ENCODE measurements at regions not wholly inside any gene's neighbourhood (a gene's known extent, or its start where the extent isn't known, plus 50 kb on each side); places are given as distances from the start of the nearest gene placed in this dataset.

DNA sequence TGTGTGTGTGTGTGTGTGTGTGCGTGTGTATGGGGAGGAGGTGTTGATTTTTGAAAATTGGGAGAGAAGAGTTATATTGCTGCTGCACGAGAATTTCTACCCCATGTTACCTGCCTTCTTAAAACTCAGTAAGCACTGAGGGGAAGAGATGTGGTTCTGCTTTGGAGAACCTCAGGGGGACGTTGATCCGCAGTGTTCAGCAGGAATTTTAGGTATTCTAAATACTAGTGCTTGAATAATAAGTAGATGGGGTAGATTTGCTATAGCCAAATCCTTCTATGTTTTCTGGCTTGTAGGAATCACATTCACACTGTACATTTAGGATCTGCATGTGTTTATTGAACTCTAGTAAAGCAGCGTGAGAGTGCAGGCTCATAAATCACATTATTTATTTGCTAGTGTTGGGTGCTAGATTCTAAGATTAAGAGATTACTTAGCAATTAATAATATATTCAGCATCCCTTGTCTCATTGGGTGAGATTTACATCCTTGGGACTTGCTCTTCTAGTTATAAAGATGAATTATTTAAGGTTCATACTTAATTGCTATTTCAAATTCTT is 268.1 kb downstream of the MFSD1 start:
- TF ChIP-seq POLR2AphosphoS5 (IDR thresholded peaks at IDR 0.05) (no peak), POLR2A (IDR thresholded peaks at IDR 0.05) (no peak)
- intact Hi-C loops (cut with DNase I) = no loop called here
- H3K9me3 ChIP-seq = no peaks in the 10 kb centered on the region
- WGBS, 2 donors = 62 to 64% methylated on average over 5 of the region's 5 CpGs
- H3K4me1 ChIP-seq = no peaks in the 10 kb centered on the region
- H3K4me3 ChIP-seq = no peak overlapping the region
- H3K27me3 ChIP-seq = no peaks in the 10 kb centered on the region
- H3K36me3 ChIP-seq = no peaks in the 10 kb centered on the region
- DNase-seq = no peak
- H3K27ac ChIP-seq = no peak overlapping the region

DNA sequence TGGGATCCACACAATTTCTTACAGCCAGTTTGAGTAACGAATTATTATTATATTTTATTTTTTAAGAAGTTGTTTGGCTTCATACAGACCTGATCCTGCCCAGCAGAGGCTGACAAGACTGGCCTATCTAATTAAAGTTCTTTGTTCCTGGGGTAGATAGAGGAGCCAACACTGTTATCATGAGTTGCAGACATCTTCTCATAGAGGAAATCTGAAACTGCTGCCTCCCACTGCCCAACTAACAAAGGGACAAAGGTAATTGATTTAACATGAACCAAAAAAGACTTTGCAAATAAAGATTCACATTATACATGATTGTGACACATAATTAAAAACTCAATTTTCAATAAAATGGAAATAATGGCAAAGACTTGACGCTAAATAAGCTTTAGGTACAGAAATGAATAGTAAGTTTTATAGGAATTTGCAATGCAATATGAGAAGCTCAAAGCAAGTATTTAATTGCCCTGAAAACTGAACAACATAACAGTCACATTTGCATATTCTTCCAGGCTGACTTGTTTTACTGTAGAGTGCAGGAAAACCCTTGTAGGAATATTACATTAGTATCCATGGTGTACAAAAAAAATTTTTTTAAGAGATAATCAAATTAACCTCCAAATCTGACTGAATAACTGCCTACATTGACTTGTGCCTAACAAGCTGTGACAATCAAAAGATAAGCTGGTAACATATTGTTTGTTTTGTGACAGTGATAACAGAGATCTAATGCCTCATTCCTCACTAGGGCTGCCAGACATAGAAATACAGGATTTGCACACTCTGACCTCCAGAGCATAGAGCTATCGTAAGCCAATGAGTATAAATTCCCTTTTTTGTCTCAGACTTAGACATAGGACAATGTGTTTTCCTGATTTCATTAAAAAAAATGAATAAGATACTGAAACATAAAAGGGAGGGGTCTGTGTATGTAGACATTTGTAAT is 273.2 kb downstream of the MFSD1 start:
- 35 to 68% methylated on average over 3 of the region's 3 CpGs for WGBS, 2 donors
- Histone ChIP-seq H3K27ac (no peak overlapping the region), H3K9me3 (no peaks in the 10 kb centered on the region), H3K4me1 (no peaks in the 10 kb centered on the region), H3K36me3 (no peaks in the 10 kb centered on the region), H3K27me3 (no peaks in the 10 kb centered on the region), H3K4me3 (no peak overlapping the region)
- no peak for DNase-seq
- intact Hi-C loops (cut with DNase I) = no loop called here
- no peak for TF ChIP-seq EP300 (IDR thresholded peaks at IDR 0.05)
- TF ChIP-seq, protein P1, sequence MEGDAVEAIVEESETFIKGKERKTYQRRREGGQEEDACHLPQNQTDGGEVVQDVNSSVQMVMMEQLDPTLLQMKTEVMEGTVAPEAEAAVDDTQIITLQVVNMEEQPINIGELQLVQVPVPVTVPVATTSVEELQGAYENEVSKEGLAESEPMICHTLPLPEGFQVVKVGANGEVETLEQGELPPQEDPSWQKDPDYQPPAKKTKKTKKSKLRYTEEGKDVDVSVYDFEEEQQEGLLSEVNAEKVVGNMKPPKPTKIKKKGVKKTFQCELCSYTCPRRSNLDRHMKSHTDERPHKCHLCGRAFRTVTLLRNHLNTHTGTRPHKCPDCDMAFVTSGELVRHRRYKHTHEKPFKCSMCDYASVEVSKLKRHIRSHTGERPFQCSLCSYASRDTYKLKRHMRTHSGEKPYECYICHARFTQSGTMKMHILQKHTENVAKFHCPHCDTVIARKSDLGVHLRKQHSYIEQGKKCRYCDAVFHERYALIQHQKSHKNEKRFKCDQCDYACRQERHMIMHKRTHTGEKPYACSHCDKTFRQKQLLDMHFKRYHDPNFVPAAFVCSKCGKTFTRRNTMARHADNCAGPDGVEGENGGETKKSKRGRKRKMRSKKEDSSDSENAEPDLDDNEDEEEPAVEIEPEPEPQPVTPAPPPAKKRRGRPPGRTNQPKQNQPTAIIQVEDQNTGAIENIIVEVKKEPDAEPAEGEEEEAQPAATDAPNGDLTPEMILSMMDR (IDR thresholded peaks at IDR 0.05) = no peak
- TF ChIP-seq POLR2AphosphoS5 (IDR thresholded peaks at IDR 0.05) = no peak
- TF ChIP-seq POLR2A (IDR thresholded peaks at IDR 0.05) = no peak

DNA sequence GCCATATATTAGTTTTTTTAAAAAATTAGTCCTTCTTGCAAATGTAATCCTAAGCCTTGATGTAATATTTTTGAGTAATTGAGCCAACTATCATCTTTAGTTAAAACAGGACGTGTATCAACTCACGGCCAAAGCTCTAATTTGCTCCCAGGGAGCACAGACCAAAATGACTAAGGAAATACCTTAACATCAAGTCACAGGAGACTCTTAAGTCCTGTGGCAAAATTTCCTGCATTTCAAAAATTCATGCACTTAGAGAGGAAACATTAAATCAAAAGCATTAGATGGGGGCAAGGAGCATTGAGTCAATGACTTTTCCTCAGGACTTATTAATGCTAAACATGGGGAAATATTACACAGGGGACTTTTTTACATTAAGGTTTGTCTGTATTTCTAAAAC is 276.0 kb downstream of the MFSD1 start:
- 79 to 90% methylated on average over 2 of the region's 2 CpGs for WGBS, 2 donors
- Histone ChIP-seq H3K27me3 (no peaks in the 10 kb centered on the region), H3K36me3 (no peaks in the 10 kb centered on the region), H3K4me3 (no peak overlapping the region), H3K4me1 (no peaks in the 10 kb centered on the region), H3K27ac (no peak overlapping the region), H3K9me3 (no peaks in the 10 kb centered on the region)
- intact Hi-C loops (cut with DNase I) = no loop called here
- no peak for DNase-seq
- TF ChIP-seq POLR2AphosphoS5 (IDR thresholded peaks at IDR 0.05) (no peak), EP300 (IDR thresholded peaks at IDR 0.05) (no peak), POLR2A (IDR thresholded peaks at IDR 0.05) (no peak)
- TF ChIP-seq, protein P1 (IDR thresholded peaks at IDR 0.05) = no peak

DNA sequence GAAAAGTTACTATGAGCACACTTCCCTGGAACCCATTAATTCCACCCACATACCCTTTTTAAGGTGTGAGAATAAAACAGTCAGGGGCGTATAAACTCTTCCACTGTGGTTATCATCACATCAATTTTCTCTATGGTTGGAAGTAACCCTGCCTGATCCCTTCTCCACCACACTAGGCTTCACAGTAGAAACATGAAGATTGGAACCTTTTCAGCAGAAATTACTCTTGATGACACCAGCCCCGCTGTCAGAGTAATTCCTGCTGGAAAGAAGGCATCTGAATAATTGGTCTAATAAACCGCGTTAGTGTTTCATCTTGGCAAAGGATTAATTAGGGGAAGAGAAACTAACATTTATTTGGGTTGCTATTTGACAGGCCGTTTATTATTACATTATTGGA is 278.4 kb downstream of the MFSD1 start:
- Histone ChIP-seq H3K36me3 (no peaks in the 10 kb centered on the region), H3K27ac (no peak overlapping the region), H3K9me3 (no peaks in the 10 kb centered on the region), H3K4me1 (no peaks in the 10 kb centered on the region), H3K4me3 (no peak overlapping the region), H3K27me3 (no peaks in the 10 kb centered on the region)
- no peak for TF ChIP-seq POLR2AphosphoS5 (IDR thresholded peaks at IDR 0.05)
- no peak for TF ChIP-seq POLR2A (IDR thresholded peaks at IDR 0.05)
- no peak for TF ChIP-seq EP300 (IDR thresholded peaks at IDR 0.05)
- TF ChIP-seq, protein P1 (IDR thresholded peaks at IDR 0.05) = no peak
- no peak for DNase-seq
- intact Hi-C loops (cut with DNase I) = no loop called here
- 85 to 88% methylated on average over 5 of the region's 5 CpGs for WGBS, 2 donors

DNA sequence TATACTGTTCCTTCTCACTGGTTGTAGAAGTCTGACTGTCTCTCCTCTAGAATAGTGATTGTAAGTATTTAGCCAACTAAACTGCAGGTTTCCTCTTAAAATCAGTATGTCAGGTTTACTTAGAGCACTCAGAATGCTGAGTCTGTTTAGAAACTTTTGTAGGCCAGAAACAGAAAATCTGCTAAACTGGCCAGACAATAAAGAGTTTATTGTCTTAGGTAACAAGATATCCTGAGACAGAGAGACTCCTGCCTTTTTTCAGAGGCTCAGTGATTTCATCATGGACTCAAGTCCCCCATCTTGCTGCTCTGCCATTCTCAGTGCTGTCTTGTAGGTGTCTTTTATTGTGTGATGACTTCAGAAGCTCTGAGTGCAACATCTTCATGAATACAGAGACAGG is 279.0 kb downstream of the MFSD1 start:
- Histone ChIP-seq H3K4me1 (no peaks in the 10 kb centered on the region), H3K4me3 (no peak overlapping the region), H3K9me3 (no peaks in the 10 kb centered on the region), H3K27ac (no peak overlapping the region), H3K27me3 (no peaks in the 10 kb centered on the region), H3K36me3 (no peaks in the 10 kb centered on the region)
- no peak for DNase-seq
- TF ChIP-seq POLR2A (IDR thresholded peaks at IDR 0.05) = no peak
- TF ChIP-seq, protein P1 (IDR thresholded peaks at IDR 0.05) = no peak
- TF ChIP-seq EP300 (IDR thresholded peaks at IDR 0.05) = no peak
- no peak for TF ChIP-seq POLR2AphosphoS5 (IDR thresholded peaks at IDR 0.05)
- intact Hi-C loops (cut with DNase I) = no loop called here
